GM23338 (cell line): ENCODE measurements at regions not wholly inside any gene's neighbourhood (a gene's known extent, or its start where the extent isn't known, plus 50 kb on each side); places are given as distances from the start of the nearest gene placed in this dataset.

Experiments used
- ATAC-seq: fragments of 200-7000 bp; cut with Tn5 transposase; 3 replicates; pipeline ENCODE4 v1.9.1; 2020
- DNase-seq: peaks from one replicate; pipeline ENCODE4 v3.0.0-alpha.2; 2015; ENCODE audit warnings: low spot score
- H2AFZ ChIP-seq: fragments of 200-600 bp; sonication (generic); 2 replicates; pipeline ENCODE4 v1.8.0; 2016; ENCODE audit warnings: antibody characterized with exemption, mild to moderate bottlenecking, moderate library complexity
- H3F3A ChIP-seq: fragments of 200-600 bp; sonication (generic); replicated peaks from 2 replicates; pipeline ENCODE4 v1.8.0; 2017; ENCODE audit warnings: antibody characterized with exemption, mixed run types, low read depth
- H3K27ac ChIP-seq: fragments of 200-600 bp; sonication (generic); 2 replicates; pipeline ENCODE4 v1.6.1; 2016; ENCODE audit warnings: low read depth
- H3K27me3 ChIP-seq: fragments of 200-600 bp; sonication (generic); 2 replicates; pipeline ENCODE4 v1.8.0; 2016; ENCODE audit warnings: mild to moderate bottlenecking, mixed run types, moderate library complexity; ENCODE audit not compliant: insufficient read depth
- H3K36me3 ChIP-seq: fragments of 200-600 bp; sonication (generic); 2 replicates; pipeline ENCODE4 v1.8.0; 2016; ENCODE audit warnings: mild to moderate bottlenecking; ENCODE audit not compliant: insufficient read depth
- H3K4me1 ChIP-seq: fragments of 200-600 bp; sonication (generic); 2 replicates; pipeline ENCODE4 v1.8.0; 2016; ENCODE audit warnings: mild to moderate bottlenecking, moderate library complexity; ENCODE audit not compliant: insufficient read depth
- H3K4me2 ChIP-seq: fragments of 200-600 bp; sonication (generic); 2 replicates; pipeline ENCODE4 v1.7.1; 2017; ENCODE audit warnings: mixed run types
- H3K4me3 ChIP-seq: fragments of 200-600 bp; sonication (generic); 2 replicates; pipeline ENCODE4 v1.6.1; 2016; ENCODE audit warnings: mixed run types
- H3K79me2 ChIP-seq: fragments of 200-600 bp; sonication (generic); replicated peaks from 2 replicates; pipeline ENCODE4 v1.8.0; 2017; ENCODE audit warnings: mild to moderate bottlenecking; ENCODE audit not compliant: insufficient read depth
- H3K9me2 ChIP-seq: fragments of 200-600 bp; sonication (generic); 2 replicates; pipeline ENCODE4 v1.8.0; 2017; ENCODE audit not compliant: insufficient read depth
- H4K20me1 ChIP-seq: fragments of 200-600 bp; sonication (generic); replicated peaks from 2 replicates; pipeline ENCODE4 v1.8.0; 2017; ENCODE audit warnings: mild to moderate bottlenecking; ENCODE audit not compliant: insufficient read depth
- H3K27ac Mint-ChIP-seq: 2 replicates; pipeline ENCODE4 v1.8.0; 2020; ENCODE audit warnings: inconsistent platforms, mild to moderate bottlenecking, moderate library complexity, mixed read lengths
- H3K27me3 Mint-ChIP-seq: 3 replicates; pipeline ENCODE4 v1.8.0; 2022; ENCODE audit warnings: low read depth, mild to moderate bottlenecking, moderate library complexity, mixed read lengths, inconsistent platforms; ENCODE audit not compliant: insufficient read depth, poor library complexity
- H3K36me3 Mint-ChIP-seq: 3 replicates; pipeline ENCODE4 v1.8.0; 2021; ENCODE audit warnings: low read depth, mild to moderate bottlenecking, inconsistent platforms, moderate library complexity, mixed read lengths
- H3K4me1 Mint-ChIP-seq: 3 replicates; pipeline ENCODE4 v1.8.0; 2020; ENCODE audit warnings: mild to moderate bottlenecking, inconsistent platforms, mixed read lengths
- H3K4me3 Mint-ChIP-seq: 3 replicates; pipeline ENCODE4 v1.8.0; 2021; ENCODE audit warnings: moderate library complexity, mild to moderate bottlenecking, inconsistent platforms, mixed read lengths
- H3K9me3 Mint-ChIP-seq: 3 replicates; pipeline ENCODE4 v1.8.0; 2020; ENCODE audit warnings: moderate library complexity, mild to moderate bottlenecking, inconsistent platforms, mixed read lengths
- CTCF ChIP-seq, 2 experiments: fragments of 200-600 bp in 1 of 2; sonication (generic) in 1 of 2; conservative IDR thresholded peaks; 2 replicates each; pipeline versions ENCODE4 v1.5.1 to v1.6.1; 2016 to 2017; ENCODE audit warnings: antibody characterized with exemption in 2 of 2, low read depth in 2 of 2, mild to moderate bottlenecking in 2 of 2, moderate library complexity in 1 of 2
- JUNB ChIP-seq: IDR thresholded peaks from one replicate; pipeline ENCODE4 v1.6.1; 2016; ENCODE audit warnings: antibody characterized with exemption; ENCODE audit not compliant: unreplicated experiment
- REST ChIP-seq: IDR thresholded peaks from one replicate; pipeline ENCODE4 v1.6.1; 2018; ENCODE audit warnings: antibody characterized with exemption; ENCODE audit not compliant: unreplicated experiment
- ZNF331 ChIP-seq: fragments of 250-450 bp; sonication (Bioruptor Pico); IDR thresholded peaks from 2 replicates; pipeline ENCODE4 v1.5.0; 2020; ENCODE audit warnings: low read depth, mild to moderate bottlenecking, moderate library complexity
- ZNF462 ChIP-seq: fragments of 250-450 bp; sonication (Bioruptor Pico); IDR thresholded peaks from 2 replicates; pipeline ENCODE4 v1.5.0; 2020; ENCODE audit warnings: mild to moderate bottlenecking, moderate library complexity

GRCh38 chr11:121692236-121692635 is 239.5 kb upstream of the SORL1-AS1 start:
- H3K27ac Mint-ChIP-seq = no peak overlapping the region
- no peaks in the 10 kb centered on the region for H3K27me3 Mint-ChIP-seq
- Histone ChIP-seq H3K9me2 (no peaks in the 10 kb centered on the region), H3K27ac (no peak overlapping the region), H3K36me3 (no peaks in the 10 kb centered on the region), H3K27me3 (no peaks in the 10 kb centered on the region), H3F3A (no peaks in the 10 kb centered on the region), H4K20me1 (no peaks in the 10 kb centered on the region), H3K79me2 (no peaks in the 10 kb centered on the region), H2AFZ (no peak overlapping the region), H3K4me2 (no peak overlapping the region), H3K4me1 (peaks cover 19% of the 10 kb centered on the region), H3K4me3 (no peak overlapping the region)
- peaks cover 24% of the 10 kb centered on the region for H3K4me1 Mint-ChIP-seq
- ATAC-seq = no peak
- no peak overlapping the region for H3K4me3 Mint-ChIP-seq
- no peaks in the 10 kb centered on the region for H3K36me3 Mint-ChIP-seq
- no peaks in the 10 kb centered on the region for H3K9me3 Mint-ChIP-seq
- TF ChIP-seq JUNB (no peak), ZNF331 (CRISPR knock-in tag) (no peak), ZNF462 (CRISPR knock-in tag) (no peak), CTCF (conservative IDR thresholded peaks at IDR 0.05; ENCODE audit: low read depth in 2 of 2) (no peak), REST (no peak)
- no peak for DNase-seq
